Keratinocyte (primary cell): ENCODE measurements at regions not wholly inside any gene's neighbourhood (a gene's known extent, or its start where the extent isn't known, plus 50 kb on each side); places are given as distances from the start of the nearest gene placed in this dataset.

Experiments used
- CTCF ChIP-seq, 3 experiments: IDR thresholded peaks in 1 of 3; conservative IDR thresholded peaks in 1 of 3; optimal IDR thresholded peaks in 1 of 3; 2 replicates in 2 of 3; 3 replicates in 1 of 3; pipeline versions ENCODE3 to v1.5.1; 2011; ENCODE audit warnings: low read length in 3 of 3, mild to moderate bottlenecking in 3 of 3, moderate library complexity in 2 of 3, control low read depth in 1 of 3, inconsistent platforms in 1 of 3; ENCODE audit not compliant: insufficient read depth in 2 of 3; ENCODE audit errors: extremely low read depth in 1 of 3
- EZH2 ChIP-seq: IDR thresholded peaks from one replicate; pipeline ENCODE4 v1.6.1; 2012; ENCODE audit warnings: inconsistent platforms, mild to moderate bottlenecking, low read length, moderate library complexity

- TF ChIP-seq CTCF (optimal IDR thresholded peaks at IDR 0.05 in 1 of 3, IDR thresholded peaks at IDR 0.05 in 1 of 3, conservative IDR thresholded peaks at IDR 0.05 in 1 of 3; ENCODE audit: extremely low read depth in 1 of 3, insufficient read depth in 2 of 3, low read length in 3 of 3) = no peak
- no peak for TF ChIP-seq EZH2
These were observed 68.2 kb upstream of the APC start for GRCh38 chr5:112669328-112669963.
